ENCODE measurements at regions not wholly inside any gene's neighbourhood (a gene's known extent, or its start where the extent isn't known, plus 50 kb on each side); places are given as distances from the start of the nearest gene placed in this dataset.

DNA sequence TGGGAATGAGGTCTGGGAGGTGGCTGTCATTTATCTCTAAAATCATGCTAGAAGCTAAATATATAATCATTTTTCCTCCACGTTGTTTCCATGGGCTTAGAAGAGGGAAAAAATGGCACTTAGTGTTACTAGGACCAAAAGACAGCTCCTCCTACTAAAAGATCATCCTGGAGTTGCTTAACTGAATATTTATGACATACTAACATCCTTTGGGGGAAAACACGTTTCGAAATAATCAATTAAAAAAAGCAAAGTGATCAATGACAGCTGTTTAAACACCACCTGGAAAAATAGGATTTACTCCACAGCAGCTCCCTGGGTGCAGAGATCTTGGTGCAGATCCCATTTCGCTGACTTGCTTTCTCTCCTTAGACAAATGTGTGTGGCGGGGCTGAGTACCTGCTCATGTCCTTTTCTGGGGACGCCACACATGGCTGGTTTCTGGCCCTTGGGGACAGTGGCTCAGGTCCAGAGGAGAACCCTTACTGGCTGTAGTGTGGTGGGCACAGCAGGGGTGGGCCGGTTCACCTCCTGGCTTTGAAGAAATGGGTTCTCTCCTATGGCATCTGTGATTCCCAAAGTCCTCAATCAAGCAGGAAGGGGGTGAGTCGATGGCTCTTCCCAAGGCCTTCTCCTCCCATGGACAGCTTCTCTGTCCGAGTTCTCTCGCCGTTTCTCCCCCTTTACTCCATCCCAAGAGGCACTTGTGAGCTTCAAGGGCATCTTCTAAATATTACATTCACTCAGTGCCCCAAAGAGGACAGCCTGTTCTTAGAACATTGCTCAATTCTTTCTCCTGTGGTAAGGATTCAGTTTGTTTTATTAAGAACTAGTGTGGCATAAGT lies 156.4 kb upstream of the KLF14 start:
- H3K27ac ChIP-seq (ENCODE audit: low read depth, low read length) = peak overlapping the region; percentile 19
- WGBS, 3 donors = 78 to 81% (median 79%) methylated on average over 11 of the region's 11 CpGs

DNA sequence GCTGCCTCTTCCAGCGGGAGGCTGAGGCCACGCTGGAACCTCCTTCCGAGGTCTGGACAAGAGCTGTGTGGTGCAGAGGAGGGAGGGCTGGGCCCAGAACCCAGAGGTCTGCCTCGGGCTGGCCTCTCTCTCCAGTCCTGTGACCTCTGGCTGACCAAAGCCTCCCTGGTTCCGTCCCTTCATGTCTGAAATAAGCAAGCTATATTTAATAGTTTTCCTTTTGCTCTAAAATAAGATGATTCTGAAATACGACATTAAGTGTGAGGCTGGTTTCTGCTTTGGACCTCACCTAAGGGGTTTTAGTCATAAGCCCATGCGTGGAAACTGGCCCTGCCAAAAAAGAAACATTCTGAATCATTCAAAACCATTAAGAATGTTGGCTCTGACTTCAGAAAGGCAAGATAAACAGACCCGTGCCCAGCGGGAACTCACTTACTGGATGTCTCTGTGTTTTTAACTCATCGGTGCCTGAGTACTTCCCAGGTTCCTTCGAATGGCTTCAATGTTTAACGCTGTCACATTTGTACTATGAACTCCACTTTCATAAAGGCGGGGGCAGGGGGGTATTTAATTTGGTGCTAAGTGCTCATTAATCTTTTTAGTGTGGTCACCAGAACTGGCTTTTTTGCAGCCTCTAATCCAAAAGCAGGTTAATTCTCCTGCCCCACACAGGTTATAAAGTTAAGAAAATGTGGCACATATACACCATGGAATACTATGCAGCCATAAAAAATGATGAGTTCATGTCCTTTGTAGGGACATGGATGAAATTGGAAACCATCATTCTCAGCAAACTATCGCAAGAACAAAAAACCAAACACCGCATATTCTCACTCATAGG lies 157.5 kb upstream of the KLF14 start:
- WGBS, 3 donors = 45 to 57% (median 55%) methylated on average over 13 of the region's 15 CpGs
- peak overlapping the region; percentile 68 for H3K27ac ChIP-seq (ENCODE audit: low read depth, low read length)

DNA sequence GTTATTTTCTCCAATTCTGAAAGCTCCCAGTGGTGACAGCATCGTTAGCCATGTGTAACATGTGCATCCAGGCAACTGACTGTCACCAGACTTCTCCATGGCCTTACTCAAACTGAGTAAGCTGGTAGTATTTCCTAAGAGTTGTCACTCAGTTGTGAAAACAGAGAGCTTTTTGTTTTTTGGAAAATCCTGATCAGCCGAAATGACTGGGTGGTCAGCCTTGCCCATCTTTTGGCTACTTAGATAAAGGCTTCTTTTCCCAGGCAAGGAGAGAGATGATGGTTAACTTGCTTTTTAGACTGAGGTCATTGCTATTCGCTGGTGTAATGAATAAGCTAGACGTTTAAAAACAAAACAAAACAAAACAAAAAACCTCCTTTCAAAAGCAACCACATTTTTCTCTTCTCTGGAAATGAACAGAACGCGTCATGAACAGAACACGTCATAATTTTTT lies 159.5 kb upstream of the KLF14 start:
- WGBS, 3 donors = 58 to 77% (median 63%) methylated on average over 7 of the region's 7 CpGs

DNA sequence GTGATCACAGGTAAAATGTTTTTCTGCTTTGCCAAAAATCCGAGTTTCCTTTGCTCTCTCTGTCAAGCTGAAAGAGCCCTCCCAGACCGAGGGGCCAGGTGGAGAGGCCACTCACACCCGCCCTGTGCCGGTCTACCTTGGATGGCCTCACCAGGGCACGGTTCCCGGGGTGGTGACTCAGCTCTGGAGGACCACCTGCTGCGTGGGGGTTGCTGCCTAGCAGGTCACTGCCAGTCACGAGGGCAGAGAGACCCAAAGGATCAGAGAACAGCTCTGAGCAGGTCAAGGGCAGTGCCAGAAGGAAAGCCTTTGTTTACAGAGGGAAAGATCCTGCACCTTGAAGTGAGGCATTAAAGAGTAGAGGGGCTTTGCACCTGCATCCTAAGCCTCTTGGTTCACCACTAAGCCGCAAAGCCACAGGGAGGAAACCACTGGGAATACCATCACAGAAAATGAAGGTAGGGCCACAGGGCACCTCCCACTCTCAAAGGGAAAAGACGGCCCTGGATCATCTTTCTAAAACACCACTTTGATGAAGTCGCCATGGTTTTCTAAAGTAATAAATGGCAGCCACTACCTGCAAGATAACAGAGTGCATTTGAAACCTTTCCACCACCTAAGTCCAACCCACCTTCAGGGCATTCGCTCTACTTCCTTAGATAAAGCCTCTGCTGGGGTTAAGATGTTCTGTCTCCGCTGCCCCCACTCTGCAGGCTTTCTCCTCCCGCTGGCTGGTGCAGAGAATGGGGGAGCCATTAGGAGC lies 160.3 kb upstream of the KLF14 start:
- WGBS, 3 donors = 45 to 56% (median 56%) methylated on average over 14 of the region's 14 CpGs
- peak overlapping the region; percentile 1 for H3K27ac ChIP-seq (ENCODE audit: low read depth, low read length)

More for the DNA sequence above, 159.5 kb upstream of the KLF14 start:
- no peak overlapping the region for H3K27ac ChIP-seq (ENCODE audit: low read depth, low read length)

DNA sequence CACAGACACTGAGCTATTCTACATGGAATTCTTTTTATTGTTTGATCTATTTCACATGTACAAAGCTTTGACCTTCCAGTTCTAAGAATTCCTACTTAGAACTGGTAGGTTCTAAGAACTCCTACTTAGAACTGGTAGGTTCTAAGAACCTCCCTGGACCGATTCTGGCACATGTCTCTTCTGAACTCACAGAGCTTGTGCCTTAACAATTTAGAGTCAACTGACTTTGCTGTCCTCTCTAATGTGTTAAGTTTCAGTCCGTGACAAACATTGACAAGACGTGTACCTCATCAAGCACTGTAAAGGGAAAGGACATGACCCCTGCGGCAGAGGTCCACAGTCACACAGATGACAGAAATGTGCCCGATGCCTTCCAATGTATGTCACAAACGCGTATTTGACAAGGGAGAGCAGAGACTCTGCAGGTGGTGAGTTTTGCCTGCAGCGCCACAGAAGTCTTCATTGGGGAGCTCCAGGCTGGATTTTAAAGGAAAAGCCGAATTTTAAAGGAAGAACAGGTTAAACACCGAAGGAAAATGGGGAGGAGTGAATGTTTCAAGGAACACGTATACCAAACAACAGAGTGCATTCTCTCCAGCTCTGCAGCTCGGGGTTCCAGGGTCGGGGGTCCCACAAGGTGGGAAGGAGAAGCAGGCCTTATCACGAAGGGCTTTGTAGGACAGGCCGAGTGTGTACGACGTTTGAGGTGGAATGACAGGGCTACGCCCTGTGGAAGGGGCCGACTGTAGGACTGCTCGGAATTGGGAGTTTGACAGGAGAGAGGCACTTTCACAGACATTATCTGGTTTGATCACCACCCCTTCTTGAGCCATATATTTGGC lies 161.1 kb upstream of the KLF14 start:
- WGBS, 3 donors = 78 to 82% (median 80%) methylated on average over 20 of the region's 20 CpGs
- no peak overlapping the region for H3K27ac ChIP-seq (ENCODE audit: low read depth, low read length)

DNA sequence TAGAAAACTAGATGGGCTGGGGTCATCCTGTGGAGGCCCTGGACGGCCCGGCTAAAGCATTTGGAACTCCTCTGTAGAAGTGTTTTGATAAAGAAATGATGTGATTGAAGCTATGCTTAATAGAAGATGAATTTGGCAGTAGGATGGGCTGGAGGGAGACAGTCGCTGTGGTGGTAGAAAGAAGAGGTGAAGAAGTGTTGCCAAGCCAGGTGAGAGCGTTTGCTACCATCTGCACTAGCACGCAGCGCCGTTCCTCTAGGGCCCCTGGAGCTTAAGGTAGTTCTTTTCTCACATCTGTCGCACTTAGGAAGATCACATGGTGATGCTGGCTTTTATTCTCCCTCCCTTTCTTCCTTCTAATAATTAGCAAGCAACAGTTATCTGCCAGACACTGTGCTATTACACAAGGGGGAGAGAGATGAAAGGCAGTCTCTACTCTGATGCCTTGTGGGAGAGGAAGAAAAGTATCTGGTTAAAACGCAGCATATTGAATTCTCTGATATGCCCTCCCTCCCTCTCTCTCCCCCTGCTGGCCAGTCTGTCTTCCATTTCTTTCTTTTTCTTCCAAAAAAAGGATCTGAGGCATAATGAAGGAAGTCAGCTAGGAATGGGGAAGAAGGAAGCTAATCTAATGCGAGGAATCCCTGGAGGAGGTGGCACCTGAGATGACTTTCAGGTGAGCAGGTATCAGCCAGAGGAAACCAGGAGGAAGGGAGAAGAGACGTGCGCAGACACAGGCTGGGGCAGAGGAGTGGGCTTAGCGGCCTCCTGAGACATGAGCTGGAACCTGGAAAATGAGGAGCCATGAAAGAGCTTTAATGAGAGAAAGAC lies 162.3 kb upstream of the KLF14 start:
- no peak overlapping the region for H3K27ac ChIP-seq (ENCODE audit: low read depth, low read length)
- 79 to 82% (median 82%) methylated on average over 13 of the region's 13 CpGs for WGBS, 3 donors

DNA sequence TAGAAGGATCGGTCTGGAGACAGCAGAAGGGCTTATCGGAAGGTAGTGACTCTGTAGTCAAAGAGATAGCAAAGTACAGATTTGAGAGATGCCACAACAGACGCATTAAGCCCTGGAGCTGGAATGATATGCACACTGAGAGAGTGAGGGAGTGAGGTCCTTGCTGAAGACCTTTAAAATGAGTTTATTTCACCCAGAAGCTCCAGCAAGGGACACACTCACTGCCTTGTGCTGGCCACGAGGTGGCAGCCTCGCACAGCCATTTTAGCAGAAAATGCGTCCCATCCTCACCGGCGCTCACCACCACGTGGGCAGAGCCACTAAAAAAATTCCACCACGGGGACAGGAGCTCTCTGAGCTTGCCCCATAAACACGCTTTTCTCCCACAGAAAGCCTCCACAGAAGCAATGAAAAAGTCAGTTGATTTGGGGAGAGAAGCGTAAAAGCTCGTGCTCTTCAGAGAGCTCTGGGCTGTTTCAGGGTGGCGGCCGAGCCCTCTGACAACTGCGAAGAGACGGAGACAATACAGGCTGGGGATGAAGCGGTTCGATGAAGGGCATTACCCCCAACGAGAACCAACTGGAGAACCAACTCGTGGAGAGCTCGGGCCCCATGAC lies 163.0 kb upstream of the KLF14 start:
- H3K27ac ChIP-seq (ENCODE audit: low read depth, low read length) = no peak overlapping the region
- 42 to 47% (median 47%) methylated on average over 22 of the region's 22 CpGs for WGBS, 3 donors

DNA sequence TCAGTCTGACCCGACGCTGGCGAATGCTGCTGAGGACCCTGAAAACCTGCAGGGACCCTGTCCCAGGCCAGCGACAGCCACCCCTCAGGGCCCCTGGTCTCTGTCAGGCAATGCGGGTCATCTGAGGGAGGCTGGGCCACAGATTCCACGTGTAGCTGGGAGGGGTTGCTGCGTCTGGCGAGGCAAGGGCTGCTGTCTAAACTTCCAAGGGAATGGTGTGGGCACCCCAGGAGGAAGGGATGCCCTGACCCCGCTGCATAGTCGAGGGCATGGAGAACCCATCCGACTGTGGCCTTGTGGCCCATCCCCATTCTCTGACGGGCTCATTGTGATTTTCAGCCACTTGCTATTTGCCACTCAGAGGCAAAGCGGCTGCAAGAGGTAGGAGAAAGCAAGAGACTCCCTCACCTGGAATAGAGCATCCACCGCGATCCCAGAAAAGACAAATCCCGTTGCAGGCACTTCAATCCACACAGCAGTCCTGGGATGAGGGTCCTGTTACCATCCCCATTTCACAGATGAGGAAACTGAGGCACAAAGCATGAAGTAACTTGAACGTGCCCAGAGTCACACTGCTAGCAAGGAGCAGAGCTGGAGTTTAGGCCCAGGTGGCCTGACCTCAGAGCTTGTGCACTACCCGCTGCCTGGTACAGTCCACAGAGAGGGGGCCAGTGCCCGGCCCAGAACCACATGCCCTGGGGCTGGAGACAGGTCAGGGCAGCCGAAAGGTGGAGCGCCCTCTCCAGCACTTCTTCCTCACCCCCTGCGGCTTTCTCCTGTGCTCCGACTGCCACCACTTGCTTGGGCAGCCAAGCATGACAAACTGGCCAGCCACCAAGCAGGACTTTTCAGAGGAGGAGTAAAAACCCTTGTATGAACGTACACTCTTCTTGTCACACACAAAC lies 163.8 kb upstream of the KLF14 start:
- no peak overlapping the region for H3K27ac ChIP-seq (ENCODE audit: low read depth, low read length)
- WGBS, 3 donors = 80 to 89% (median 88%) methylated on average over 24 of the region's 24 CpGs

DNA sequence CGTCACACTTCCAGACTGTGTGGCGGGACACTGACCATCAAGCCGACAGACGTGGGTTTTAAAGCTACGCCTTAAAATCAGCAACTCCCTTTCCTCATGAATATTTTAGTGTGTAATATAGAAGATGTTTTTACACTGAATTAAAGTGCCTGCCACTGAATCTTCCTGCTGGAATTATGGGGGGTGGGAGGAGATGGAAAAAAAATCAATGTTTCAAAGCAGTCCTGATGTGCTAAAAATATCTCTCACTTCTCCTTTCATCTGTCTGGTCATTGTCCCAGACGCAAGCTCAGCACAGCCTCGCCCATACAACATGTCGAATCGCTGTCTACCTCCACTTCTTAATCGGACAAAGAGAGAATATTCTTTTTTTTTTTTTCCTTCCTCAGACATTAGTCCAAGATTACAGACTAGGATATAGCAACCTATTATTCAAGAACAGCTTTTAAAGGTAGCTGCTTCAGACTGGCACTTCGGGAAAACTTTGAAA lies 165.1 kb upstream of the KLF14 start:
- 68 to 90% (median 88%) methylated on average over 11 of the region's 11 CpGs for WGBS, 3 donors
- H3K27ac ChIP-seq (ENCODE audit: low read depth, low read length) = no peak overlapping the region

DNA sequence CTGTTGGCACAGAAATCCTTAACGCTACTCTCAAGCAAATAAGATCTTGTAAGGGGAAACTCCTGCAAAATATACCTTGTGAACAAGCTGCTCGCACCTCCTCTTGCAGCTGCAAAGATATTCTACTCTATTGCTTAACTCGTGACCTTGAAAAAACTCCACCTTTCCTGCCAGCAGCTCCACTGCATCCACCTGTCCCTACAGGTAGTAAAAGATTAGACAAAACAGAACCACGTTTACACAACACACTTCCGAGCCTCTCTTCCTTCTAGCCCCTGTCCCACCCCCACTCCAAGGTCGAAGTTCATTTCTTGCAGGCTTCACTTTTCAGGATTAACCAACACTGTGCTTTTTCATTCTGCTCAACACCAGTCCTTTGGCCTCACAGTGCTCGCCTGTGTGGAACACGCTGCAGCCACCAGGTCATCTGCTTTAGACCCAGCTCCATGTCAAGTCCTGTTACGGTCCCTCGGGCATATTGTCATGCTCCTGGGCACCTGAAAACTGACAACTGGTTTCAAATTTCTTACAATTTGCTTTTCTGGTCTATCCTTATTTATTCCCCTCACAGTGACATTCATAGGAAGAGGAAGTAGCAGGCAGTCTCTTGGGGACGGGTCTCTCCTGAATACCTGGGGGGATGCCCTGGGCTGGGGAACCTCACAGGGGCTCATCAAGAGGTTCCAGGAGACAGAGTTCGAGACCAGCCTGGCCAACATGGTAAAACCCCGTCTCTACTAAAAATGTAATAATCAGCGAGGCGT lies 165.8 kb upstream of the KLF14 start:
- 46 to 89% (median 88%) methylated on average over 15 of the region's 15 CpGs for WGBS, 3 donors
- no peak overlapping the region for H3K27ac ChIP-seq (ENCODE audit: low read depth, low read length)

DNA sequence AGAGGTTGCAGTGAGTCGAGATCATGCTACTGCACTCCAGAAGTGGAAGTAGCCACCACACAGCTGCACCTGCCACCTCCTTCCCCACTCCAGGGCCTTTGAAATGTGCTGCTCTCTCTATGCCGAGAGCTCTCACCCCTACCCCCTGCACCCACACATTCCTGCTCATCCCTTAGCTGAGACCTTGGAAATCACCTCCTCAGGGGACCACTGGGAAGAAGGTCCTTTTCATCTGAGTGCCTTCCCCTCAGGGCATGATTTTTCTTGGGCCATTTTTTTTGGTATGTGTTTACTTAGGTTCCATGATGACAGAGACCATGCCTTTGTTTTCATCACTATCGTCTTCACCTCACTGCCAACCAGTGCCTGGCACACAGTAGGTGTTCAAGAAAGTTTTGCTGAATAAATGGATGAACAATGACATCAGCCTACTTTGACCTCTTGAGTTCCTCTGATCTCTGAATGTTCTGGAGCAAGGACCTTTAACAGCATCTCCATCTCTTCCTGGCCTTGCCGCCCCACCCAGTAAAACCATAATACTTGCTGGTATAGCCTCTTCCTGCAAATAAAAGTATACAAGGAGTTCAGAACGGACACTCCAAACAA lies 166.6 kb upstream of the KLF14 start:
- H3K27ac ChIP-seq (ENCODE audit: low read depth, low read length) = no peak overlapping the region
- WGBS, 3 donors = 66 to 73% (median 68%) methylated on average over 5 of the region's 5 CpGs

DNA sequence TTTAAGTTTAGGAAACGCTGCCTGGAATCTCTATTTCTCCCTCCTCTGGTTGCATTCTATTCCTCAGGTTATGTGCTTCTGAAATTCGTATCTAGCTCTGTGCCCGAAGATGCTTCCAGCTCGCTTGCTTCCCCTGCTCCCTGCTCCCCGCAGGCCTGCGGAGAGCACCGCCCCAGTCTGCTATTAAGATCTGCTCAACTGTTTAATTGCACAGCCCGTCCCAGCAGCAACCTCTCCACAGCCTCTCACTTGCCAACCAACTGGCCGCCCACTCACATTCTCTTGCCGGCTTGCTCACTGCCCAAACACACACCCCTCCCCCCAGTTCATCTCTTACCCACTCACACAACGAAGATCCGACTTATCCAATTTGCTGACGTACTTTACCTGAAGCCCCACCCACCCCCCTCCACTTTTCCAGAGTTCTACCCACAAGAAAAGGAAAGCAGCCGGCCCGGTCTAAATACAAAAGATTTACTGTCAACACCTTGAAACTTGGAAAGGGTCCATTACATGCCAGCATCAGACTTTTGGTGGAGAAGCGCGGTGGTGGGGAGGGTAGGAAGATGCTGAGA lies 167.3 kb upstream of the KLF14 start:
- H3K27ac ChIP-seq (ENCODE audit: low read depth, low read length) = peak overlapping the region; percentile 13
- WGBS, 3 donors = 23 to 53% (median 44%) methylated on average over 17 of the region's 17 CpGs

DNA sequence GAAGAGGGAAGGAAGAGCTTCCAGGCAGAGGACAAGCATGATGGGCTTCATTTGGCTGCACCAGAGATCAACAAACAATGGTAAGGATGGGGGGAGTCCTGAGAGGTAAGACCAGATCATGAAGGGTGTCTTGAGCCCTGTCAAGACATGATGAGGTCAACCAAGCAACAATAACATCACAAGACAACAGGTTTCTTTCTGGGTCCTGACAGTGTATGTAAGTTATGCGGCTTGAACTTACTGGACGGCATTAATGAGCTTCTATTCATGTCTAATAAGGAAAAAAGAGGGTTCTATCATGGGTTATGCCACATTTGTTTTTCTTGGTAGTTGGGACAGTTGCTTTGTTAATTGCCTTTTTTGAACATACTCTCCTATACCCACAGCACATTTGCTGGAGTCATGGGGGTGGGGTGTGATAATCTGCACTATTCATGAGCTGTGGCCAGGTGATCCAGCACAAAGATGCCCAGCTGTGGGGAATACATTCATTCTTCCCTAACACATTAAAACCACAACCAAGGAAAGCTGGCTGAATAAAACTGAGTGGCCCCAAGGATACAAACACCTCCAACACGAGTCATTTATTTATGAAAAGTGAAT lies 168.8 kb upstream of the KLF14 start:
- 93% methylated on average over 3 of the region's 3 CpGs for WGBS, 3 donors
- H3K27ac ChIP-seq (ENCODE audit: low read depth, low read length) = no peak overlapping the region
